SK-N-SH (cell line): ENCODE measurements at regions not wholly inside any gene's neighbourhood (a gene's known extent, or its start where the extent isn't known, plus 50 kb on each side); places are given as distances from the start of the nearest gene placed in this dataset.

Experiments
- CTCF ChIP-seq: fragments of 200-600 bp; sonication (generic); IDR thresholded peaks from 2 replicates; pipeline ENCODE4 v1.6.1; 2017; ENCODE audit warnings: antibody characterized with exemption, mild to moderate bottlenecking, moderate library complexity
- EP300 ChIP-seq, 2 experiments: IDR thresholded peaks; 2 replicates each; pipeline versions ENCODE4 v1.4.0 to v1.6.1; 2012; ENCODE audit warnings: borderline replicate concordance in 1 of 2, low read depth in 1 of 2, low read length in 1 of 2
- FOXJ3 ChIP-seq: sonication (generic); formaldehyde crosslinking; IDR thresholded peaks from 2 replicates; pipeline ENCODE4 v1.5.1; 2020; ENCODE audit warnings: mild to moderate bottlenecking, missing genetic modification reagents
- GABPA ChIP-seq: IDR thresholded peaks from 2 replicates; pipeline ENCODE4 v1.4.0; 2012; ENCODE audit warnings: low read depth, mild to moderate bottlenecking
- GATA2 ChIP-seq: sonication (generic); formaldehyde crosslinking; IDR thresholded peaks from 2 replicates; pipeline ENCODE4 v1.5.0; 2020; ENCODE audit warnings: mild to moderate bottlenecking, missing genetic modification reagents
- MAX ChIP-seq: IDR thresholded peaks from 2 replicates; pipeline ENCODE4 v1.4.0; 2012; ENCODE audit warnings: low read depth
- SIN3A ChIP-seq: IDR thresholded peaks from 2 replicates; pipeline ENCODE4 v1.6.1; 2012; ENCODE audit warnings: low read depth, mild to moderate bottlenecking, low read length, moderate library complexity, borderline replicate concordance
- USF1 ChIP-seq: IDR thresholded peaks from 2 replicates; pipeline ENCODE4 v1.4.0; 2012; ENCODE audit warnings: low read depth, borderline replicate concordance
- YY1 ChIP-seq: IDR thresholded peaks from 2 replicates; pipeline ENCODE4 v1.4.0; 2012; ENCODE audit warnings: low read depth, mild to moderate bottlenecking
- TF ChIP-seq, protein P1 (sequence below): IDR thresholded peaks from 2 replicates; pipeline ENCODE4; 2012

DNA sequence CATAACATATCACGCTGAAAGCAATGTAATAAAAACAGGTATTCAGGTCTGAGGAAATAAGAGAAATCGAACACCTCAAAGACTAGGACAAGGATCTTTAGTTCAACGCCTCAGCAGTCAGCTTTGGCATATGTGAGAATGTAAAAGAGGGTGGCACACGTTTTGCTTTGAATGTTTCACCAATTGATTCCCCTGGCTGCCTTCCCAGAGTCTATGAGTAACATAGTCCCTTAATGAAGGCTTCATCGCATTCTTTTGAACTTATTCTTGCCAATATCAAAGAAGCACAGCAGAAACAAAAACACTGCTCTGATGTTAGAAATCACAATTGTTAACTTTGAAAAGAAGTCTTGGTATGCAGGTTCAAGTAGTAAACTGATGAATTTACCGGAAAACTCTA is 764.8 kb downstream of the ADGRL2 start:
- TF ChIP-seq CTCF (no peak), SIN3A (no peak), MAX (no peak), GATA2 (CRISPR knock-in tag) (no peak), USF1 (no peak), YY1 (no peak), EP300 (IDR thresholded peaks at IDR 0.05; ENCODE audit: borderline replicate concordance in 1 of 2, low read depth in 1 of 2, low read length in 1 of 2) (no peak), GABPA (no peak), FOXJ3 (CRISPR knock-in tag) (no peak)
- TF ChIP-seq, protein P1, sequence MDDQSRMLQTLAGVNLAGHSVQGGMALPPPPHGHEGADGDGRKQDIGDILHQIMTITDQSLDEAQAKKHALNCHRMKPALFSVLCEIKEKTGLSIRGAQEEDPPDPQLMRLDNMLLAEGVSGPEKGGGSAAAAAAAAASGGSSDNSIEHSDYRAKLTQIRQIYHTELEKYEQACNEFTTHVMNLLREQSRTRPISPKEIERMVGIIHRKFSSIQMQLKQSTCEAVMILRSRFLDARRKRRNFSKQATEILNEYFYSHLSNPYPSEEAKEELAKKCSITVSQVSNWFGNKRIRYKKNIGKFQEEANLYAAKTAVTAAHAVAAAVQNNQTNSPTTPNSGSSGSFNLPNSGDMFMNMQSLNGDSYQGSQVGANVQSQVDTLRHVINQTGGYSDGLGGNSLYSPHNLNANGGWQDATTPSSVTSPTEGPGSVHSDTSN: no peak
